ENCODE measurements at regions not wholly inside any gene's neighbourhood (a gene's known extent, or its start where the extent isn't known, plus 50 kb on each side); places are given as distances from the start of the nearest gene placed in this dataset.

- WGBS (ENCODE audit: low lambda C conversion rate): 0% methylated on average over 2 of the region's 2 CpGs
- Histone ChIP-seq H3K4me3 (replicated peaks in 1 of 3; ENCODE audit: insufficient read depth in 1 of 3, low read depth in 2 of 3, low read length in 3 of 3) (no peak overlapping the region), H4K20me1 (ENCODE audit: insufficient read depth, low read length) (no peaks in the 10 kb centered on the region), H3K4me1 (ENCODE audit: insufficient read depth, low read length) (no peaks in the 10 kb centered on the region), H3K9ac (ENCODE audit: insufficient read depth, low read depth, low read length) (no peak overlapping the region), H3K4me2 (ENCODE audit: low read depth, low read length) (no peak overlapping the region), H3K27ac (ENCODE audit: extremely low read length, insufficient read depth, low read length) (no peak overlapping the region), H2AFZ (ENCODE audit: low read length) (no peak overlapping the region), H3K79me2 (ENCODE audit: insufficient read depth, low read length) (no peaks in the 10 kb centered on the region), H3K36me3 (replicated peaks in 1 of 2; ENCODE audit: control insufficient read depth in 1 of 2, insufficient read depth in 2 of 2, low read length in 2 of 2) (no peaks in the 10 kb centered on the region), H3K9me3 (ENCODE audit: low read length) (no peaks in the 10 kb centered on the region), H3K27me3 (ENCODE audit: control insufficient read depth in 1 of 2, insufficient read depth in 2 of 2, low read length in 2 of 2) (no peaks in the 10 kb centered on the region)
- TF ChIP-seq ZNF839 (CRISPR knock-in tag; IDR thresholded peaks at IDR 0.05; ENCODE audit: borderline replicate concordance): no peak
- POLR2A ChIA-PET: no interaction called here
- no TSS peak for BruUV-seq (replicated peaks)
- ATAC-seq: no peak
- in situ Hi-C loops (cut with HindIII; ENCODE audit: extremely low pct_ligation_motif_present, low pct_unique_long_range_greater_than_20kb): no loop called here
- CTCF ChIA-PET (ENCODE audit: low intra/inter-chr PET ratio, low total read pairs): no interaction called here
- FAIRE-seq: no peak
- DNase-seq (ENCODE audit: low spot score): no peak
- intact Hi-C loops (cut with micrococcal nuclease; ENCODE audit: unreplicated experiment): no loop called here
Observed at GRCh38 chr2:194100201-194100600, 1556.8 kb upstream of the SLC39A10 start.

- H3K4me3 ChIP-seq (replicated peaks in 1 of 3; ENCODE audit: insufficient read depth in 1 of 3, low read depth in 2 of 3, low read length in 3 of 3): no peak overlapping the region
- BruUV-seq (replicated peaks): no TSS peak
- no peak overlapping the region for H3K9ac ChIP-seq (ENCODE audit: insufficient read depth, low read depth, low read length)
- WGBS (ENCODE audit: low lambda C conversion rate): 0% methylated on average over 3 of the region's 3 CpGs
- no peak overlapping the region for H3K27ac ChIP-seq (ENCODE audit: extremely low read length, insufficient read depth, low read length)
- no peaks in the 10 kb centered on the region for H3K79me2 ChIP-seq (ENCODE audit: insufficient read depth, low read length)
- FAIRE-seq (no peak), ATAC-seq (no peak), DNase-seq (ENCODE audit: low spot score) (no peak)
- POLR2A ChIA-PET: no interaction called here
- CTCF ChIA-PET (ENCODE audit: low intra/inter-chr PET ratio, low total read pairs): no interaction called here
- H3K9me3 ChIP-seq (ENCODE audit: low read length): no peaks in the 10 kb centered on the region
- no peaks in the 10 kb centered on the region for H3K4me1 ChIP-seq (ENCODE audit: insufficient read depth, low read length)
- H4K20me1 ChIP-seq (ENCODE audit: insufficient read depth, low read length): no peaks in the 10 kb centered on the region
- H2AFZ ChIP-seq (ENCODE audit: low read length): no peak overlapping the region
- H3K27me3 ChIP-seq (ENCODE audit: control insufficient read depth in 1 of 2, insufficient read depth in 2 of 2, low read length in 2 of 2): no peaks in the 10 kb centered on the region
- intact Hi-C loops (cut with micrococcal nuclease; ENCODE audit: unreplicated experiment) (no loop called here), in situ Hi-C loops (cut with HindIII; ENCODE audit: extremely low pct_ligation_motif_present, low pct_unique_long_range_greater_than_20kb) (no loop called here)
- no peaks in the 10 kb centered on the region for H3K36me3 ChIP-seq (replicated peaks in 1 of 2; ENCODE audit: control insufficient read depth in 1 of 2, insufficient read depth in 2 of 2, low read length in 2 of 2)
- H3K4me2 ChIP-seq (ENCODE audit: low read depth, low read length): no peak overlapping the region
- TF ChIP-seq ZNF563 (CRISPR knock-in tag; IDR thresholded peaks at IDR 0.05) (no peak), ZNF674 (CRISPR knock-in tag; IDR thresholded peaks at IDR 0.05; ENCODE audit: low read depth) (no peak), CTCF (CRISPR knock-in tag; IDR thresholded peaks at IDR 0.05) (no peak), AHR (CRISPR knock-in tag; IDR thresholded peaks at IDR 0.05) (no peak), KDM6A (CRISPR knock-in tag; IDR thresholded peaks at IDR 0.05; ENCODE audit: low read depth) (no peak), FOSL1 (CRISPR knock-in tag; IDR thresholded peaks at IDR 0.05; ENCODE audit: borderline replicate concordance) (no peak), TAF15 (IDR thresholded peaks at IDR 0.05; ENCODE audit: low read depth, low read length, poor library complexity, severe bottlenecking) (no peak), ZNF660 (CRISPR knock-in tag; IDR thresholded peaks at IDR 0.05; ENCODE audit: borderline replicate concordance, low read depth) (no peak), ZNF792 (CRISPR knock-in tag; IDR thresholded peaks at IDR 0.05) (no peak), FOXA3 (CRISPR knock-in tag; IDR thresholded peaks at IDR 0.05) (no peak), ZNF83 (CRISPR knock-in tag; IDR thresholded peaks at IDR 0.05; ENCODE audit: borderline replicate concordance) (no peak), IKZF4 (CRISPR knock-in tag; IDR thresholded peaks at IDR 0.05; ENCODE audit: borderline replicate concordance, low read depth, not compliant biosample characterization) (no peak), CENPT (CRISPR knock-in tag; IDR thresholded peaks at IDR 0.05; ENCODE audit: low read depth) (no peak), PATZ1 (CRISPR knock-in tag; IDR thresholded peaks at IDR 0.05) (no peak), MXD3 (CRISPR knock-in tag; IDR thresholded peaks at IDR 0.05) (no peak), ZNF10 (CRISPR knock-in tag; IDR thresholded peaks at IDR 0.05; ENCODE audit: borderline replicate concordance, low read depth) (no peak)
Observed at GRCh38 chr2:194096402-194096801, 1560.6 kb upstream of the SLC39A10 start.
